ENCODE measurements at regions not wholly inside any gene's neighbourhood (a gene's known extent, or its start where the extent isn't known, plus 50 kb on each side); places are given as distances from the start of the nearest gene placed in this dataset.

DNA sequence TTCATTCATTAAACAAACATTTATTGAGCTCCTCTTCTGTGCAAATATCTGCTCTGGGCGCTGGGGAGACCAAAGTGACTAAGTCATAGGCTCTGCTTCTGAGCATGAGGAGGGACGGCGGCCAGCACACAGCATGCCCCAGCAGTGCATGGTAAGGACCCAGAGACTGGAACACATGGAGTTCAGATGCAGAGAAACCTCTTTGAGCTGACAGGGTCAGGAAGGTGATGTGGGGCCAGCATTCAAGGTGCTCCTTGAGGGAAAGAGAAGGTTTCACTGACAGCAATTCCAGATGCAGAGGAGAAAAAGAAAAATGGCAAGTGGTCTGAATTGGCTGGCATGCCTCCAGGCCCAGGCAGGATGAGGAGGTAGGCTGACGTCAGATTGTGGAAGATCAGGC lies 234.5 kb downstream of the UACA start:
- Histone ChIP-seq H3K4me3 (no peak overlapping the region), H4K20me1 (replicated peaks; ENCODE audit: control insufficient read depth, insufficient read depth, low read length) (no peaks in the 10 kb centered on the region), H3K36me3 (ENCODE audit: control insufficient read depth, insufficient read depth, low read length) (no peaks in the 10 kb centered on the region), H3K79me2 (ENCODE audit: control insufficient read depth, insufficient read depth, low read length) (no peaks in the 10 kb centered on the region), H2AFZ (ENCODE audit: low read depth, low read length) (peak overlapping the region; percentile 70; the same call in 1 of the 2 replicates), H3K27ac (ENCODE audit: extremely low read depth, low read depth, low read length) (no peak overlapping the region), H3K4me2 (ENCODE audit: insufficient read depth, low read length) (no peak overlapping the region; the same call in 1 of the 2 replicates), H3K27me3 (ENCODE audit: control insufficient read depth in 2 of 2, insufficient read depth in 2 of 2, low read length in 2 of 2) (peaks cover 2 to 14% of the 10 kb centered on the region in 2 experiments; a peak in 4 of 5 replicates), H3K9me1 (ENCODE audit: control insufficient read depth, insufficient read depth, low read length) (no peaks in the 10 kb centered on the region), H3K9ac (ENCODE audit: insufficient read depth in 1 of 2, low read depth in 2 of 2, low read length in 2 of 2) (no peak overlapping the region), H3K9me3 (replicated peaks; ENCODE audit: control insufficient read depth, insufficient read depth, low read depth, low read length) (no peaks in the 10 kb centered on the region), H3K4me1 (replicated peaks in 1 of 2; ENCODE audit: control insufficient read depth in 2 of 2, insufficient read depth in 2 of 2, low read length in 2 of 2) (peaks cover 0 to 3% of the 10 kb centered on the region in 2 experiments; a peak in 1 of 5 replicates)
- no peak for DNase-seq (ENCODE audit: extremely low read depth in 1 of 4, low spot score in 3 of 4)
- CTCF ChIA-PET (ENCODE audit: low intra/inter-chr PET ratio): no interaction called here
- BruUV-seq (replicated peaks): no TSS peak
- intact Hi-C loops (cut with micrococcal nuclease) (no loop called here), in situ Hi-C loops (cut with MboI) (no loop called here)
- WGBS (ENCODE audit: insufficient coverage, low coverage, missing lambda C conversion rate): 19% methylated on average over 4 of the region's 4 CpGs
- no peak for ATAC-seq
- no peak for FAIRE-seq
- POLR2A ChIA-PET: interaction anchor here (1.6 kb wide), 1 partner anchor 13 kb away, joined by 3 read pairs; no protein-coding TSS in a partner anchor
- no peak for TF ChIP-seq MAZ (CRISPR knock-in tag; conservative IDR thresholded peaks at IDR 0.05 in 1 of 2, IDR thresholded peaks at IDR 0.05 in 1 of 2)
- TF ChIP-seq, protein P1, sequence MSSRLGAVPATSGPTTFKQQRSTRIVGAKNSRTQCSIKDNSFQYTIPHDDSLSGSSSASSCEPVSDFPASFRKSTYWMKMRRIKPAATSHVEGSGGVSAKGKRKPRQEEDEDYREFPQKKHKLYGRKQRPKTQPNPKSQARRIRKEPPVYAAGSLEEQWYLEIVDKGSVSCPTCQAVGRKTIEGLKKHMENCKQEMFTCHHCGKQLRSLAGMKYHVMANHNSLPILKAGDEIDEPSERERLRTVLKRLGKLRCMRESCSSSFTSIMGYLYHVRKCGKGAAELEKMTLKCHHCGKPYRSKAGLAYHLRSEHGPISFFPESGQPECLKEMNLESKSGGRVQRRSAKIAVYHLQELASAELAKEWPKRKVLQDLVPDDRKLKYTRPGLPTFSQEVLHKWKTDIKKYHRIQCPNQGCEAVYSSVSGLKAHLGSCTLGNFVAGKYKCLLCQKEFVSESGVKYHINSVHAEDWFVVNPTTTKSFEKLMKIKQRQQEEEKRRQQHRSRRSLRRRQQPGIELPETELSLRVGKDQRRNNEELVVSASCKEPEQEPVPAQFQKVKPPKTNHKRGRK (tag; IDR thresholded peaks at IDR 0.05): no peak
- no peak for TF ChIP-seq MCM3 (IDR thresholded peaks at IDR 0.05)
- TF ChIP-seq SP2 (IDR thresholded peaks at IDR 0.05; ENCODE audit: extremely low read depth, low read depth, low read length, poor library complexity, severe bottlenecking): no peak
- TF ChIP-seq FOXJ2 (tag; IDR thresholded peaks at IDR 0.05): no peak
- TF ChIP-seq GABPB1 (CRISPR knock-in tag; IDR thresholded peaks at IDR 0.05): no peak
- TF ChIP-seq PREB (CRISPR knock-in tag; IDR thresholded peaks at IDR 0.05): no peak
- TF ChIP-seq SMARCC2 (IDR thresholded peaks at IDR 0.05; ENCODE audit: low read depth): no peak
- TF ChIP-seq CCNT2 (IDR thresholded peaks at IDR 0.05; ENCODE audit: borderline replicate concordance, extremely low read depth, insufficient read length, low read depth, low read length): no peak
- TF ChIP-seq MITF (IDR thresholded peaks at IDR 0.05): no peak
- no peak for TF ChIP-seq TAF9B (IDR thresholded peaks at IDR 0.05; ENCODE audit: partially characterized antibody)
- TF ChIP-seq HNRNPLL (IDR thresholded peaks at IDR 0.05; ENCODE audit: low read depth, low read length, poor library complexity, severe bottlenecking): no peak
- TF ChIP-seq SLC30A9 (CRISPR knock-in tag; IDR thresholded peaks at IDR 0.05): no peak
- no peak for TF ChIP-seq NFE2L1 (tag; IDR thresholded peaks at IDR 0.05; ENCODE audit: borderline replicate concordance, low read depth)
- TF ChIP-seq CEBPZ (IDR thresholded peaks at IDR 0.05; ENCODE audit: borderline replicate concordance, low read depth, low read length): no peak
